Heart right ventricle (tissue), 16 donors: ENCODE measurements at regions not wholly inside any gene's neighbourhood (a gene's known extent, or its start where the extent isn't known, plus 50 kb on each side); places are given as distances from the start of the nearest gene placed in this dataset.

ENCODE experiments used
- ATAC-seq, 8 donors: fragments of 200-7000 bp; cut with Tn5 transposase; one replicate each; pipeline ENCODE4 v1.9.1; 2020; ENCODE audit warnings: mild to moderate bottlenecking in 8 of 8, moderate library complexity in 8 of 8, moderate number of reproducible peaks in 1 of 8
- DNase-seq, 2 donors: peaks; one replicate each; pipeline ENCODE4 v3.0.0-alpha.2; 2020
- H3K27ac ChIP-seq, 10 donors: fragments of 200-600 bp; sonication (generic) in 2 of 10; one replicate each; pipeline versions ENCODE4 v1.5.0 to v1.8.0; 2020 to 2022; ENCODE audit warnings: mild to moderate bottlenecking in 3 of 10
- H3K27me3 ChIP-seq, 7 donors: fragments of 200-600 bp; one replicate each; pipeline ENCODE4 v1.8.0; 2021 to 2022; ENCODE audit warnings: mild to moderate bottlenecking in 2 of 7
- H3K36me3 ChIP-seq, 9 donors: fragments of 200-600 bp; sonication (generic) in 1 of 9; one replicate each; pipeline versions ENCODE4 v1.5.0 to v1.8.0; 2020 to 2022; ENCODE audit warnings: mild to moderate bottlenecking in 2 of 9
- H3K4me1 ChIP-seq, 9 donors: fragments of 200-600 bp; sonication (generic) in 1 of 9; one replicate each; pipeline versions ENCODE4 v1.5.0 to v1.8.0; 2020 to 2022; ENCODE audit warnings: mild to moderate bottlenecking in 4 of 9
- H3K4me3 ChIP-seq, 10 donors: fragments of 200-600 bp; sonication (generic) in 2 of 10; one replicate each; pipeline versions ENCODE4 v1.5.0 to v1.8.0; 2020 to 2022; ENCODE audit warnings: mild to moderate bottlenecking in 7 of 10, moderate library complexity in 2 of 10
- H3K9me3 ChIP-seq, 11 donors: fragments of 200-600 bp in 10 of 11; sonication (generic) in 2 of 11; one replicate each; pipeline versions ENCODE4 v1.5.0 to v1.8.0; 2013 to 2022; ENCODE audit warnings: mild to moderate bottlenecking in 2 of 11, control low read depth in 1 of 11, moderate library complexity in 1 of 11
- CTCF ChIP-seq, 9 donors: fragments of 200-600 bp; sonication (generic) in 2 of 9; IDR thresholded peaks; one replicate each; pipeline versions ENCODE4 v1.5.0 to v1.8.0; 2021 to 2022; ENCODE audit warnings: antibody characterized with exemption in 9 of 9, mild to moderate bottlenecking in 5 of 9, moderate library complexity in 1 of 9
- WGBS, 2 donors: extraction: QIAGEN DNeasy Blood & Tissue Kit; methylation state at CpG; one replicate each; pipeline ENCODE4 v1.1.7; 2013; ENCODE audit warnings: inconsistent platforms in 1 of 2; 5-methylcytosine and 5-hydroxymethylcytosine counted together
- intact Hi-C, 10 donors: fragments of 100-400 bp; cut with DNase I; formaldehyde crosslinking; loops; one replicate each; pipeline versions ENCODE4 v1.11.1 to v1.14.2; 2022
- donor health status: Arrhythmogenic right ventricular cardiomyopathy.
- donor health status: ischemic (EF 13 %, LVEDD 7.1; RV severe dilation, severe dysfunction).
- donor health status: healthy with polysubstance abuse.
- donor health status: DM: no; HTN: yes; CAD: no.
- donor health status: DM: no; HTN: no; CAD: no.
- donor health status: ischemic (EF 25% LVEDD 6.9; RV normal size, moderate dysfunction).
- donor health status: ischemic (EF 25% LVEDD 5.7; RV mildly dilated, moderate dysfunction).
- donor health status: healthy.
- donor health status: DM: yes; HTN: yes; CAD: no.
- donor health status: Ischemic cardiomyopathy.
- donor health status: ischemic (EF 35%, LVEDD 5.7; RV mildly dilated, moderate dysfunction).
- donor health status: nonischemic (EF 11% LVEDD 7.7; RV severe dilation, severe dysfunction).
- donor health status: DM: yes; HTN: yes; CAD: no.
- donor health status: PGD.
- donor health status: ischemic (EF 29% LVEDD 5.4; RV normal size, mild dysfunction).
- donor health status: nonischemic (EF 23%, LVEDD 6.1; RV moderate dilation, normal function).

DNA sequence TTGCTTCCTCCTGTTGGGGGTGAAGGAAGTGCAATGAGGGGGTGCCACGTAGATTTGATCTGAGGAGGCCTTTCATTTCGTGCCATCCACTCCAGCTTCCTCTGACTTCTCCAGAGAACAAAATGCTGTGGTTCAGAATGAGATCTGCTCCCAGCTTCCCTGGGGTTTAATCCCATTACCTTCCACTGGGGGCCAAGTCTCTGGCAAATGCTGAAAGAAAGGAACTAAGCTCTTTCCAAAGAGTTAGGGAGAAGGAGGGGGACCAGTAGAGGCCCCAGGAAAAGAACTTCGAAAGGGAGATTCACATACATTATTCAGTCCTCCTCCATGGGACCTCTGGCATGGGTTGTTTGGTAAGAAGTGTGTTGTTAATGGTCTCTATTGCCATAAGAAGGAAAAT, 727.0 kb downstream of the TYW1 start:
- Histone ChIP-seq H3K27me3 (peaks cover 0 to 15% (median 7%) of the 10 kb centered on the region in 7 donors), H3K4me3 (no peak overlapping the region), H3K9me3 (peaks cover 0 to 7% (median 0%) of the 10 kb centered on the region in 11 donors), H3K36me3 (no peaks in the 10 kb centered on the region), H3K27ac (no peak overlapping the region), H3K4me1 (no peaks in the 10 kb centered on the region)
- ATAC-seq (no peak), DNase-seq (no peak)
- WGBS, 2 donors, result 20 to 33% methylated on average over 3 of the region's 3 CpGs
- no peak for TF ChIP-seq CTCF (IDR thresholded peaks at IDR 0.05)
- intact Hi-C loops, result no loop called here

DNA sequence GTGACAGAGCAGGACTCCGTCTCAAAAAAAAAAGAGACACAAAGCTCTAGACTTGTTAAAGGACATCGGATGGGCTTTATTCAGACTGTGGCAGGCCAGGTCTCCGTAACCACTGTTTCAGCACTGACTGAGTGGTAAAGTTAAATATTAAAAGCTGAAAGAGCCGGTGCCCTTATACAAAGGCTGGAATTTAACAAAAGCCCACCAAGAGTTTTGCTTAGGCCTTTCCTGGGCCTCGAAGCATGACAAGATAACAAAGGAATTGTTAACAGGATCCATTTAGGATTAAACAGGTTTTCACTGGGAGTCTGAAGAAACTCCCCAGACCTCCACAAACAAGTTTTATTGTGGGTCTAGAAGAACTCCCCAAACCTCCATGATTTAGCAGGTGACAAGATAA, 727.8 kb downstream of the TYW1 start:
- Histone ChIP-seq H3K36me3 (no peaks in the 10 kb centered on the region), H3K4me3 (no peak overlapping the region), H3K9me3 (peaks cover 0 to 7% (median 0%) of the 10 kb centered on the region in 11 donors), H3K27me3 (peaks cover 0 to 23% (median 6%) of the 10 kb centered on the region in 7 donors), H3K27ac (no peak overlapping the region), H3K4me1 (no peaks in the 10 kb centered on the region)
- WGBS, 2 donors, result 72 to 74% methylated on average over 5 of the region's 5 CpGs
- intact Hi-C loops, result no loop called here
- DNase-seq, result no peak
- ATAC-seq, result no peak
- TF ChIP-seq CTCF (IDR thresholded peaks at IDR 0.05), result no peak

- H3K4me3 ChIP-seq, result no peak overlapping the region
- H3K4me1 ChIP-seq, result no peaks in the 10 kb centered on the region
- intact Hi-C loops, result no loop called here
- H3K36me3 ChIP-seq, result no peaks in the 10 kb centered on the region
- H3K27ac ChIP-seq, result no peak overlapping the region
- H3K27me3 ChIP-seq, result peaks cover 0 to 27% (median 6%) of the 10 kb centered on the region in 7 donors
- TF ChIP-seq CTCF (IDR thresholded peaks at IDR 0.05), result no peak
- H3K9me3 ChIP-seq, result peaks cover 0 to 7% (median 0%) of the 10 kb centered on the region in 11 donors
- WGBS, 2 donors, result 79 to 84% methylated on average over 2 of the region's 2 CpGs
- ATAC-seq (peak in 1 of 8 donors; percentile 37), DNase-seq (no peak)
These were observed 728.3 kb downstream of the TYW1 start for GRCh38 chr7:67724955-67725354.

GRCh38 chr7:67725423-67725822, 728.8 kb downstream of the TYW1 start:
- intact Hi-C loops, result no loop called here
- ATAC-seq (peak in 2 of 8 donors; percentile 47 to 49), DNase-seq (no peak)
- Histone ChIP-seq H3K9me3 (peaks cover 0 to 7% (median 0%) of the 10 kb centered on the region in 11 donors), H3K4me3 (no peak overlapping the region), H3K27me3 (peaks cover 0 to 27% (median 6%) of the 10 kb centered on the region in 7 donors), H3K36me3 (no peaks in the 10 kb centered on the region), H3K27ac (no peak overlapping the region), H3K4me1 (no peaks in the 10 kb centered on the region)
- 46 to 55% methylated on average over 3 of the region's 3 CpGs for WGBS, 2 donors
- no peak for TF ChIP-seq CTCF (IDR thresholded peaks at IDR 0.05)
